ENCODE measurements at regions not wholly inside any gene's neighbourhood (a gene's known extent, or its start where the extent isn't known, plus 50 kb on each side); places are given as distances from the start of the nearest gene placed in this dataset.

DNA sequence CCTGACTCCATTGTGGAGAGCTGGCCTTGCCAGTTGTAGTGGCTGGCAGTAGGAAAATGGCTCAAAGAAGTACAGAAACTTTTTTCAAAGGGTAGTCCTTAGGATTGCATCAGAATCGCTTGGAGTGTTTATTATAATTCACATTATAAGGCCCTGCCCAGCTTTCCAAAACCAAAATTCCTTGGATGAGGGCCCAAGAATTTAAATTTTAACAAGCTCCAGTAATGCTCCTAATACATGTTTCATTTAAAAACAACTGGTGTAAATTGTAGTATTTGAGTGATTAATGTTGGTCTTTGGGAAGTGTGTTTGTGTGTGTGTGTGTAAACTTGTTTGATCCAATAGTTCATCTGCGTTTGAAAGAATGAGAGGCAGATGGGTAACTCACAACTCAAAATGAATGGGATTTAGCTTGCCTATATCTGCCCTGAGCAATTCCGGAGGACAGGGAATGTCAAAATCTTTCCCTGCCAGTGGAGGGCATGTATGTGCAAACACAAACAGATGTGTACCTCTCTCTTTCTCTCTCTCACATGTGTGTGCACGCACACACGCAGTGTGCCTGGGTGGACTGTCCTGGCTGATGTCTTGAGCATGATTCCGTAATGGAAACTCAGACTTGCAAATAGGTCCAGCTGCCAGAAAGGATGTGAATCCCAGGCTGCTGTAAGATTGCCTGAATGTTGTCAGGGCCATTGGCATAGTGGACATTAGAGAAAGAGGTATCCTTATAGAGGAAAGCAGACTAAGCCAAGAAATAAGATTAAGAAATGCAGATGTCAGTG is 293.1 kb downstream of the LMX1A start:
- H3K4me1 Mint-ChIP-seq: no peaks in the 10 kb centered on the region
- H3K27me3 Mint-ChIP-seq: peaks cover 0 to 9% (median 6%) of the 10 kb centered on the region in 3 donors
- peaks cover 0 to 3% (median 0%) of the 10 kb centered on the region in 7 donors for H3K9me3 Mint-ChIP-seq
- H3K36me3 Mint-ChIP-seq: no peaks in the 10 kb centered on the region
- no peak for ATAC-seq (ENCODE audit: low read depth in 2 of 2)
- no peak for DNase-seq
- no peak overlapping the region for H3K27ac Mint-ChIP-seq
- no peak overlapping the region for H3K4me3 Mint-ChIP-seq

GRCh38 chr1:165062346-165062745 is 294.2 kb downstream of the LMX1A start:
- peaks cover 0 to 11% (median 9%) of the 10 kb centered on the region in 3 donors for H3K27me3 Mint-ChIP-seq
- no peak for DNase-seq
- ATAC-seq (ENCODE audit: low read depth in 2 of 2): no peak
- no peak overlapping the region for H3K4me3 Mint-ChIP-seq
- no peak overlapping the region for H3K27ac Mint-ChIP-seq
- H3K9me3 Mint-ChIP-seq: peaks cover 0 to 3% (median 0%) of the 10 kb centered on the region in 7 donors
- no peaks in the 10 kb centered on the region for H3K36me3 Mint-ChIP-seq
- no peaks in the 10 kb centered on the region for H3K4me1 Mint-ChIP-seq

- DNase-seq (no peak), ATAC-seq (ENCODE audit: low read depth in 2 of 2) (no peak)
- no peaks in the 10 kb centered on the region for H3K36me3 Mint-ChIP-seq
- peaks cover 4 to 17% (median 15%) of the 10 kb centered on the region in 3 donors for H3K27me3 Mint-ChIP-seq
- H3K4me3 Mint-ChIP-seq: no peak overlapping the region
- no peaks in the 10 kb centered on the region for H3K4me1 Mint-ChIP-seq
- H3K9me3 Mint-ChIP-seq: peaks cover 0 to 3% (median 0%) of the 10 kb centered on the region in 7 donors
- H3K27ac Mint-ChIP-seq: no peak overlapping the region
Observed at GRCh38 chr1:165060285-165060793, 296.2 kb downstream of the LMX1A start.

DNA sequence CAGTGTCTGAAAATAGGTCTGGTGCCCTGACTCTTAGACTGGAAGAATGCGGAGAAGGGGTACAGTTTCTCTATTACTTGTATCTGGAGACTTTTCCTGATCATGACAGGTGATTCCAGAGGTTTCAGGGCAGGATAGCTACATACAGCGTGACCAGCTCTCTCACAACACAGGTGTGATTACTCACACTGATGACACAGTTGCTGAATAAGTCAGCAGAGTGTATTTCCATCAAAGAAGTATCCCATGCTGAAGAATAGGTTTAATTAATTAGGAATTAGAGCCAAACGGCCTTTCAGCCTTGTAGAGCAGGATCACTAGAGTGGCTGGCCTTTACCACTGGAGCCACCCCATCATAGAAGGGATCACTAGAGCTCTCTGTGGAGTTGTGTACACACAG is 298.6 kb downstream of the LMX1A start:
- peaks cover 4 to 17% (median 15%) of the 10 kb centered on the region in 3 donors for H3K27me3 Mint-ChIP-seq
- H3K36me3 Mint-ChIP-seq: no peaks in the 10 kb centered on the region
- DNase-seq: no peak
- no peak overlapping the region for H3K27ac Mint-ChIP-seq
- no peak for ATAC-seq (ENCODE audit: low read depth in 2 of 2)
- H3K4me3 Mint-ChIP-seq: peak overlapping the region in 1 of 8 donors; percentile 17
- H3K9me3 Mint-ChIP-seq: peaks cover 0 to 3% (median 0%) of the 10 kb centered on the region in 7 donors
- H3K4me1 Mint-ChIP-seq: no peaks in the 10 kb centered on the region

DNA sequence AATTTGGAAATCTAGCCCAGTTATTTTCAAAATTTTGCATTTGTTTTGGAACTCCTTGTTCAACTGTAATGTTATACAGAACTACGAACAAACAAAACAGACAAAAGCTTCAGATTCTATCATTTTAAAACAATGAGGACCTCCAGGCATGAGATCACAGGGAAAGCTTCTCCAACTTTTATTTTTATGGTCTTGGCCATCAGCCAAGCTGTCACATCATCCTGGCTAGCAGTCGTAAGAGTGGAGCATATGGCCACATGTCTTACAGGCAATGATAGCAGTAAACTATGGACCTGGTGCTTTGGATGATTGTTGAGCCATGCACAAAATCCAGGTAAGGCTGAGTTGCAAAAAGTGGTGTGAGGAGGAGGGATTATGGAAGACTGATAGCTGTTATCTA is 299.6 kb downstream of the LMX1A start:
- peaks cover 8 to 17% (median 15%) of the 10 kb centered on the region in 3 donors for H3K27me3 Mint-ChIP-seq
- no peak overlapping the region for H3K4me3 Mint-ChIP-seq
- H3K36me3 Mint-ChIP-seq: no peaks in the 10 kb centered on the region
- H3K27ac Mint-ChIP-seq: no peak overlapping the region
- H3K4me1 Mint-ChIP-seq: no peaks in the 10 kb centered on the region
- ATAC-seq (ENCODE audit: low read depth in 2 of 2) (no peak), DNase-seq (no peak)
- peaks cover 0 to 3% (median 0%) of the 10 kb centered on the region in 7 donors for H3K9me3 Mint-ChIP-seq

DNA sequence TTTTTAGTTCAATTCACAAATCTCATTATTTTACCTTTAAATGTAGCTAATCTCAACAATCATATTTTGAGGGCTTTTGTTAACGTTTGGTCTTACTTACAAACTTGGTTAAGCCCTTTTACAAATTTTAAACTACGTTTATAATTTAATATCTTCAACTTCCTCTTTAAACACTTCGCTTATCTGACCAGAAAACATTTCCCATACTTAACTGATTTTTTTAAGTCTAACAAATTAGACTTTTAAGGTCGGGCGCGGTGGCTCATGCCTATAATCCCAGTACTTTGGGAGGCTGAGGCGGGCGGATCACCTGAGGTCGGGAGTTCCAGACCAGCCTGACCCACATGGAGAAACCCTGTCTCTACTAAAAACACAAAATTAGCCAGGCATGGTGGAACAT is 300.9 kb downstream of the LMX1A start:
- Mint-ChIP-seq H3K4me3 (no peak overlapping the region), H3K4me1 (no peaks in the 10 kb centered on the region), H3K36me3 (no peaks in the 10 kb centered on the region), H3K9me3 (peaks cover 0 to 3% (median 0%) of the 10 kb centered on the region in 7 donors), H3K27ac (no peak overlapping the region), H3K27me3 (peaks cover 13 to 18% (median 14%) of the 10 kb centered on the region in 3 donors)
- no peak for DNase-seq
- ATAC-seq (ENCODE audit: low read depth in 2 of 2): no peak

- Mint-ChIP-seq H3K36me3 (no peaks in the 10 kb centered on the region), H3K4me1 (no peaks in the 10 kb centered on the region), H3K27me3 (peaks cover 10 to 27% (median 18%) of the 10 kb centered on the region in 3 donors), H3K27ac (no peak overlapping the region), H3K9me3 (peaks cover 0 to 3% (median 0%) of the 10 kb centered on the region in 7 donors), H3K4me3 (no peak overlapping the region)
- DNase-seq: no peak
- ATAC-seq (ENCODE audit: low read depth in 2 of 2): no peak
Observed at GRCh38 chr1:165054627-165055026, 301.9 kb downstream of the LMX1A start.

DNA sequence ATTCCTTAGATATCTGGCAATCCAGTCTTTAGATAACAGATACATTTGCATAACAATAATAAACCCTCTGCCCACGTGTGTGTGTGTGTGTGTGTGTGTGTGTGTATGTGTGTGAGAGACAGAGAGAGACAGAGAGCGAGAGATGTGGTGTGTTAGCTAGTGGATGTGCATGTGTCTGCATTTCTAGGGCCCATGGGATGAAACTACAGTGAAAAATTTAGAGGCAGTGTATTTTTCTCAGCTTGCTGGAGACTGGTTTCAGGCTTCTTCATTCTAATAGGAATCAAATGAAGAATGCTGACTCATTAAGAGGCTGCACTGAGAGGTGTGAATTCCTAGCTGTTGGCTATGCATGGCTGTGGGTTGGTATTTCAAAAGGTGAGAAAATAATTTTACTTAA is 303.2 kb downstream of the LMX1A start:
- peaks cover 0 to 4% (median 1%) of the 10 kb centered on the region in 7 donors for H3K9me3 Mint-ChIP-seq
- H3K4me3 Mint-ChIP-seq: no peak overlapping the region
- no peaks in the 10 kb centered on the region for H3K36me3 Mint-ChIP-seq
- H3K4me1 Mint-ChIP-seq: no peaks in the 10 kb centered on the region
- H3K27me3 Mint-ChIP-seq: peaks cover 16 to 28% (median 18%) of the 10 kb centered on the region in 3 donors
- ATAC-seq (ENCODE audit: low read depth in 2 of 2): no peak
- H3K27ac Mint-ChIP-seq: no peak overlapping the region
- DNase-seq: no peak

- no peak overlapping the region for H3K27ac Mint-ChIP-seq
- DNase-seq: no peak
- no peak overlapping the region for H3K4me3 Mint-ChIP-seq
- peaks cover 0 to 4% (median 2%) of the 10 kb centered on the region in 7 donors for H3K9me3 Mint-ChIP-seq
- peaks cover 17 to 30% (median 18%) of the 10 kb centered on the region in 3 donors for H3K27me3 Mint-ChIP-seq
- H3K4me1 Mint-ChIP-seq: no peaks in the 10 kb centered on the region
- H3K36me3 Mint-ChIP-seq: no peaks in the 10 kb centered on the region
- ATAC-seq (ENCODE audit: low read depth in 2 of 2): no peak
Observed at GRCh38 chr1:165052936-165053335, 303.6 kb downstream of the LMX1A start.

- DNase-seq: no peak
- no peak for ATAC-seq (ENCODE audit: low read depth in 2 of 2)
- H3K4me3 Mint-ChIP-seq: no peak overlapping the region
- no peaks in the 10 kb centered on the region for H3K36me3 Mint-ChIP-seq
- peaks cover 17 to 28% (median 18%) of the 10 kb centered on the region in 3 donors for H3K27me3 Mint-ChIP-seq
- H3K27ac Mint-ChIP-seq: no peak overlapping the region
- H3K4me1 Mint-ChIP-seq: no peaks in the 10 kb centered on the region
- H3K9me3 Mint-ChIP-seq: peaks cover 0 to 4% (median 2%) of the 10 kb centered on the region in 7 donors
Observed at GRCh38 chr1:165052431-165052830, 304.1 kb downstream of the LMX1A start.

DNA sequence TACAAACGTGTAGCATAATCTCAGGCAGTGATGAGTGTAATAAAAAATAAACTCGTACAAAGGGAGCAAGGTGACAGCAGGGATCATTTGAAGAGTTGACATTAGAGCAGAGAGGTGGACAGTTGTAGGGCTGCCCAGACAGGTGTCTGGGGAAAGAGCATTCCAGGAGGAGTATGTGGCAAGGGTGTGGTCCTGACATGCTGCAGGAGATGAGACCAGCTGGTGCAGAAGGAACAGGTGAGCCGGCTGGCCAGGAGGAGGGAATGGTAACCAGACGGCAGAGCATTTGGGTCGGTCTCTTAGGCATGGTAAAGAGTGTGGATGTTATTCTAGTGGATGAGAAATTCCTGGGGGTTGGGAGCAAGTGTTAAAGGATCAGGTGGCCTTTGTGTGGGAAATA is 306.3 kb downstream of the LMX1A start:
- ATAC-seq (ENCODE audit: low read depth in 2 of 2): no peak
- peaks cover 12 to 21% (median 14%) of the 10 kb centered on the region in 3 donors for H3K27me3 Mint-ChIP-seq
- peaks cover 0 to 4% (median 2%) of the 10 kb centered on the region in 7 donors for H3K9me3 Mint-ChIP-seq
- H3K4me3 Mint-ChIP-seq: no peak overlapping the region
- H3K36me3 Mint-ChIP-seq: no peaks in the 10 kb centered on the region
- H3K27ac Mint-ChIP-seq: no peak overlapping the region
- H3K4me1 Mint-ChIP-seq: no peaks in the 10 kb centered on the region
- no peak for DNase-seq

- Mint-ChIP-seq H3K9me3 (peaks cover 0 to 4% (median 2%) of the 10 kb centered on the region in 7 donors), H3K4me3 (no peak overlapping the region), H3K27ac (no peak overlapping the region), H3K4me1 (no peaks in the 10 kb centered on the region), H3K36me3 (no peaks in the 10 kb centered on the region), H3K27me3 (peaks cover 12 to 21% (median 14%) of the 10 kb centered on the region in 3 donors)
- DNase-seq (no peak), ATAC-seq (ENCODE audit: low read depth in 2 of 2) (no peak)
Observed at GRCh38 chr1:165047994-165048393, 308.5 kb downstream of the LMX1A start.

DNA sequence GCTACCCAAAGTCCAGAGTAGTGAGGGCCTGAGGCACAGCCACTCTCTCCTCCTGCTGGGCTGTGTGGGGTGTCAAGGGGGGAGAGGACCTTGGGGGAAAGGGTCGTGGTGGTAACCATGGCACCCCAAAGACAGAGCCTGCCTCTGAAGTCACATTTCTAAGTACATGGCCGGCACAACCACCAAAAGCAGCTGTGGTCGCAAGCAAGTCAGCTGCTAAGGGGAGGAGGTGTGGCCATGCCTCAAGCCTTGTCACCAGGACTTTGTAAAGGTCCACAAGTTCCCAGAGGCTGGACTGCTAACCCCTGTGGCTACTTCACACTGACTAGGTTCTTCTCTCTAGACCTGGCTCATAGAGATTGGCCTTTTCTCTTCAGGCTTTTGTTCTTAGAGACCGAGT is 310.6 kb downstream of the LMX1A start:
- H3K36me3 Mint-ChIP-seq: no peaks in the 10 kb centered on the region
- H3K27me3 Mint-ChIP-seq: peaks cover 5 to 21% (median 12%) of the 10 kb centered on the region in 3 donors
- ATAC-seq (ENCODE audit: low read depth in 2 of 2): no peak
- H3K4me1 Mint-ChIP-seq: no peaks in the 10 kb centered on the region
- peaks cover 0 to 4% (median 2%) of the 10 kb centered on the region in 7 donors for H3K9me3 Mint-ChIP-seq
- no peak overlapping the region for H3K4me3 Mint-ChIP-seq
- no peak for DNase-seq
- H3K27ac Mint-ChIP-seq: no peak overlapping the region

DNA sequence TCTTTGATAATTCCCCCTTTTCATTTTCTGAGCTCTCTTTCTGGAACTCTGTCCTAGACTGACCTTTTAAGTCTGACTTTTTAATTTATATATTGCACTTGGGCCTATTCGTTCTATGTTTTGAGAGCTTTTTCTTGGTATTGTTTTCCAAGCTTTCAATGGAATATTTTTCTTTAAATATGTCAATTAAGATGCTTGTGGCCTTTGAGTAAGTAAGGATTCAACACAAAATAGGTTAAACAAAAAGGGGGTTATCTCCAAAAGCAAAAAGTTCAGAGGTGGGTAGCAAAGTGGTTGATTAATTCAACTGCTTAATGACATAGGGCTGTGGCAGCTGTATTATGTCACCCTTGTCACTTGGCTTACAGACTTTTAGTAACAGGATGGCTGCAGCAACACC is 315.9 kb downstream of the LMX1A start:
- Mint-ChIP-seq H3K27me3 (no peaks in the 10 kb centered on the region), H3K36me3 (no peaks in the 10 kb centered on the region), H3K9me3 (peaks cover 0 to 3% (median 0%) of the 10 kb centered on the region in 7 donors), H3K27ac (no peak overlapping the region), H3K4me3 (no peak overlapping the region), H3K4me1 (no peaks in the 10 kb centered on the region)
- DNase-seq (no peak), ATAC-seq (ENCODE audit: low read depth in 2 of 2) (no peak)

All from naive B cell (primary cell).